ENCODE measurements at regions not wholly inside any gene's neighbourhood (a gene's known extent, or its start where the extent isn't known, plus 50 kb on each side); places are given as distances from the start of the nearest gene placed in this dataset.

DNA sequence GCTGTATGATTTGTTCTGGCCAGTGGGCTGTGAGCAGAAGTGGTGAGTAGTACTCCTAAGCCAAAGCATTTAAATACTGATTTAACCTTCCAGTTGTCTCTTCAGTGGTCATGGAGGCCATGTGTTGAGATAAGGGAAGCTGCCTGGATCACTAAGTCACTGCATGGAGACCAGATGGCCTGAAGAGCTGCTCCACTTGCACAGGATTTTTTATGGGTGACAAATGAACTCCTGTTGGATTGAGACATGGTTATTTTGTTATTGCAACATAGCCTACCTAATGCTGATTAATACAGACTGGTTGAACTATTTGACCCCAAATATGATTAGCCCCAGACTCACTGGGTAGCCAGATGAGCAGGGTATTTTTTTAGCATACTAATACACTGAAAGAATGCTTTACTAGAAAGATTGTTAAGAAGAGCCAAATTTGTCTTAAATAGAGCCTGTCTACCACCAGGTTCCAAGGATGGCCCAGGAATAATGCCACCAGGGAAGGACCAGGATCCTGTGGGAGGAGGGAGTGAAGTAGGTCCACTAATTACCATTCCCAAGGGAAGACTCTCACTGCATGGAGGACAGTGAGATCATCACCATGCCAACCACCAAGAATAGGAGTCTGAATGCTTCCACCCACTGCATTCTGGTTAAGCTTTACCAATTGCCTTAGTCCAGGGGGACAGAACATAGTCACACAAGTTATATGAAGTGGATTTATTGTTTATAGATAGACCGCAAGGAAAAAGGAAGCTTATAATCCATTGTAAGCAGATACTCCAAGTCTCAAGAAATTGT, 187.4 kb upstream of the IRX6 start:
- Histone ChIP-seq H3K27me3 (ENCODE audit: low read depth) (no peaks in the 10 kb centered on the region), H3K4me1 (no peaks in the 10 kb centered on the region), H3K4me3 (no peak overlapping the region), H3K9me3 (no peaks in the 10 kb centered on the region), H3K36me3 (replicated peaks) (no peaks in the 10 kb centered on the region)
- in situ Hi-C loops (cut with MboI; ENCODE audit: low sequenced_read_pairs) = no loop called here
- no peak for DNase-seq (ENCODE audit: low spot score in 2 of 2)

- in situ Hi-C loops (cut with MboI; ENCODE audit: low sequenced_read_pairs) = no loop called here
Observed at GRCh38 chr16:55138298-55138697, 185.7 kb upstream of the IRX6 start.

GRCh38 chr16:55142405-55142804, 181.6 kb upstream of the IRX6 start:
- Histone ChIP-seq H3K4me3 (no peak overlapping the region), H3K4me1 (no peaks in the 10 kb centered on the region), H3K27me3 (ENCODE audit: low read depth) (no peaks in the 10 kb centered on the region), H3K36me3 (replicated peaks) (no peaks in the 10 kb centered on the region), H3K9me3 (no peaks in the 10 kb centered on the region)
- in situ Hi-C loops (cut with MboI; ENCODE audit: low sequenced_read_pairs) = no loop called here
- DNase-seq (ENCODE audit: low spot score in 2 of 2) = no peak

More at GRCh38 chr16:55138298-55138697, 185.7 kb upstream of the IRX6 start:
- Histone ChIP-seq H3K9me3 (no peaks in the 10 kb centered on the region), H3K27me3 (ENCODE audit: low read depth) (no peaks in the 10 kb centered on the region), H3K4me3 (no peak overlapping the region), H3K36me3 (replicated peaks) (no peaks in the 10 kb centered on the region), H3K4me1 (no peaks in the 10 kb centered on the region)
- DNase-seq (ENCODE audit: low spot score in 2 of 2) = no peak

DNA sequence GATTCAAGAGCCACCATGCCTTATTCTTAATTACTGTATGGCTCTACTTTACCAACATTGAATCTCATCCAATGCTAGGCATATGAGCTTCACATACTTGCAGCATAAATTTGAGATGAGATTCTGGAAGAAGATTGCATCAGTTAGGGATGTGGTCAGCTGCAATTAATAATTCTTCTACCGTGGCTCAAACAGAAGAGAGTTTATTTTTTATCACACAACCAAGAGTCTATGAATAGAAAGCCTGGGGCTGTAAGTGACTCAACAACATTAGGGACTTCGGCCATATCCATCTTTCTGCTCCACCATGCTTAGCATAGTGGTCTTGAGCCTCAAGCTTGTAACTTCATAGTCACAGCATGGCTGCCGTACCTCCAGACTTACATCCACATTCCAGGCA, 179.4 kb upstream of the IRX6 start:
- no peaks in the 10 kb centered on the region for H3K4me1 ChIP-seq
- DNase-seq (ENCODE audit: low spot score in 2 of 2) = no peak
- no peaks in the 10 kb centered on the region for H3K27me3 ChIP-seq (ENCODE audit: low read depth)
- no peaks in the 10 kb centered on the region for H3K36me3 ChIP-seq (replicated peaks)
- no peaks in the 10 kb centered on the region for H3K9me3 ChIP-seq
- H3K4me3 ChIP-seq = no peak overlapping the region
- in situ Hi-C loops (cut with MboI; ENCODE audit: low sequenced_read_pairs) = no loop called here

DNA sequence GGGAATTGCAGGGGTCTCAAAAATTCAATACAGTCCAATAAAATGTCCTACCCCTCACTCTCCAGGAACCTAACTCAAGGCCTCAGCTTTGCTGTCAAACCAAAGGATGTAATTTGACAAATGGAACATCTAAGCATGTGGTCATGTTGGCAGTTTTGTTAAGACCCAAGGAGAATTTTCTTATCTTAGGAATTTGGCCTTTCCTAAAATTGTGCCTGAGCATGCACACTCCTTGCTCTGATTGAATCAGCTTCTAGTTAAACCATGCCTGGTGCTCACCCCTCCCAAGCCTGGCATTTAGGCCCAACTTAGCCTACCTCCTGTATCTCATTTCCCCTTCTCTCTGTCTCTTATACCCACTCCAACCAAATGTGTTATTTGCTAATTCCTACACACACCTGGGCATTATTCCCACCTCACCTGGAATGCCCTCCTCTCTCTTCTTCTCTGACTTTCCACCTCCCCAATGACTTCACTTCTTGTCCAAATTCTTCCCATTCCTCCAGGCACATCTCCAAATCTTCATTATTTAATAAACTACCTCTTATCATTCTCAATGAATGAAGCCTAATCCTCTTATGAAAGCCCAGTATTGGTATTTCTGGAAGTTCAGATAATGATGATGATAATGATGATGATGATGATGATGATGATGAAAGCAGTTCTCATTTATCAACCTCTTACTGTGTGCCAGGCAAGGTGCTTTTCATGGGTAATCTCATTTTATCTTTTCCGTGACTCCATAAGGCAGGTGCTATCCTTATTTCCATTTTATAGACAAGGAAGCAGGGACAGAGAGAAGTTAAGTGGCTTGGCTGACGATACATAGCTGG, 178.0 kb upstream of the IRX6 start:
- no peak for DNase-seq (ENCODE audit: low spot score in 2 of 2)
- in situ Hi-C loops (cut with MboI; ENCODE audit: low sequenced_read_pairs) = no loop called here
- Histone ChIP-seq H3K36me3 (replicated peaks) (no peaks in the 10 kb centered on the region), H3K4me3 (no peak overlapping the region), H3K27me3 (ENCODE audit: low read depth) (no peaks in the 10 kb centered on the region), H3K4me1 (no peaks in the 10 kb centered on the region), H3K9me3 (no peaks in the 10 kb centered on the region)

DNA sequence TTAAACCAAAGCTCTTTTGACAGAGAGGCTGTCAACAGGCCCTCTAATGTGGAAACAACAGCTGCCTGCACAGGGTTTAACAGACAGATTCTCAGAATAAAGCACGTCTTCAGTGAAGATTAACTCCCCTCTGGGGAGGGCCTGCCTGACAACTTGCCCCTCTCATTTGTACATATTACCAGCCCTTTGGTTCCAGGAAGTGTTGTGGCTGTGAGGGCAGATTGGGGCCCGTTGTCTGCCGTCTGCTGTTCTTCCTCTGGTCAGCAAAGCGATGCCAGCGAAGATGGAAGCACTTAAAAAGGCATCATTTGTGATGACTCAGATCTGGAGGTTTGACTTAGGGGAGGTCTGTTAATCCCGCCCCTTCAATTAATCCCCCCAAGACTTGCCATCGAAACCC, 177.0 kb upstream of the IRX6 start:
- H3K4me3 ChIP-seq = no peak overlapping the region
- no peaks in the 10 kb centered on the region for H3K4me1 ChIP-seq
- H3K27me3 ChIP-seq (ENCODE audit: low read depth) = no peaks in the 10 kb centered on the region
- no peak for DNase-seq (ENCODE audit: low spot score in 2 of 2)
- H3K9me3 ChIP-seq = no peaks in the 10 kb centered on the region
- no peaks in the 10 kb centered on the region for H3K36me3 ChIP-seq (replicated peaks)
- in situ Hi-C loops (cut with MboI; ENCODE audit: low sequenced_read_pairs) = no loop called here

GRCh38 chr16:55147396-55147795, 176.6 kb upstream of the IRX6 start:
- in situ Hi-C loops (cut with MboI; ENCODE audit: low sequenced_read_pairs) = no loop called here
- Histone ChIP-seq H3K4me3 (no peak overlapping the region), H3K36me3 (replicated peaks) (no peaks in the 10 kb centered on the region), H3K27me3 (ENCODE audit: low read depth) (no peaks in the 10 kb centered on the region), H3K9me3 (no peaks in the 10 kb centered on the region), H3K4me1 (no peaks in the 10 kb centered on the region)
- no peak for DNase-seq (ENCODE audit: low spot score in 2 of 2)

DNA sequence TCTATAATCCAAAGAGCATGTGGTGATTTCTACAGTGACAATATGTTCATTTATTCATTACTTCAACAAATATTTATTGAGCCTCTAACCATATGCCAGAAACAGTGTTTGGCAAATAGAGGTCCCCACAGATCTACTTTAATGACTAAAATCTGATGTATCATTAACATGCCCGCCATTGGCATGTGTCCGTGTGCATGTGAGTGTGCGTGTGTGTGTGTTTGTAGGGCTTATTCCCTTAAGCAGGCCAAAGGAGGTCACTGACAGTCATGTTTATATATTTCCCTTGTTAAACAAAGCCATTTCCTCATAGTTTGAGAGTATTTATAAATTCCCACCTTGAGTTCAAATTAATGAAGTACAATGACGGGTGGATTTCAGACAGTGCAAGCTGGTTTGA, 174.4 kb upstream of the IRX6 start:
- Histone ChIP-seq H3K4me3 (no peak overlapping the region), H3K36me3 (replicated peaks) (no peaks in the 10 kb centered on the region), H3K4me1 (no peaks in the 10 kb centered on the region), H3K9me3 (no peaks in the 10 kb centered on the region), H3K27me3 (ENCODE audit: low read depth) (no peaks in the 10 kb centered on the region)
- no peak for DNase-seq (ENCODE audit: low spot score in 2 of 2)
- in situ Hi-C loops (cut with MboI; ENCODE audit: low sequenced_read_pairs) = no loop called here

DNA sequence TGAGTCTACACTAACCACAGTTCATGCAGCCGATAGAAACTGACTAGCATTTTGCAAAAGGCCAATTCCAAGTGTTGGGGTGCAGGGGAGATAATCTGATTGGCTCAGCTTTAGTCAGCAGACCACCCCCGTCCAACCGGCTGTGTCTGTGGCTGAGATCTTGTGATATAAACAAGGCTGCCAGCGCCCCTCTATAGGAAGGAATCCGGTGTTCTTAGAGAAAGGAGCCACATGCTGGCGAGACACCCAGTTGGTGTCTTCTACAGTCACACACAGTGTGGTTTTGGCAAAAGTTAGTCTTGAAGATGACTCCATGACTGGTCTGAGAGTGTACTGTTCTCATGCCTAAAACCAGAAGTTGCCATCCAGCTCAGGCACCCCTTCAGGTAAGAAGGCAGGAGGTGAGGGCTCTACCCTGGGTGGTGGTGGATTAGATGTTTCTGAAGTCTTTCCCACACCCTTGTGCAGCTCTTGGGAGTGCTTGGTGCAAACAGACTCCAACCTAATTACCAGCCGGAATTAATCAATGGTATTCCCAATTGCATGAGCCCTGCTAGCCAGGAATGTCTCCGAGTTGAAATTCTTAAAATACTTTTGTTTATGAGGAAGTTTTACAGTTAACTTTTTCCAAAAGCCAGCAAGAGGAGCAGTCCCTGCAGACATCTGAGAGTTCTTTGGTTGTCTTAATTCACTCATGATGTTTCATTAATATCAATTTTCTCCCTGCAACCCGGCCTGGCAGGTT, 172.3 kb upstream of the IRX6 start:
- no peak overlapping the region for H3K4me3 ChIP-seq
- no peak for DNase-seq (ENCODE audit: low spot score in 2 of 2)
- H3K27me3 ChIP-seq (ENCODE audit: low read depth) = no peaks in the 10 kb centered on the region
- in situ Hi-C loops (cut with MboI; ENCODE audit: low sequenced_read_pairs) = no loop called here
- no peaks in the 10 kb centered on the region for H3K4me1 ChIP-seq
- H3K36me3 ChIP-seq (replicated peaks) = no peaks in the 10 kb centered on the region
- H3K9me3 ChIP-seq = no peaks in the 10 kb centered on the region

DNA sequence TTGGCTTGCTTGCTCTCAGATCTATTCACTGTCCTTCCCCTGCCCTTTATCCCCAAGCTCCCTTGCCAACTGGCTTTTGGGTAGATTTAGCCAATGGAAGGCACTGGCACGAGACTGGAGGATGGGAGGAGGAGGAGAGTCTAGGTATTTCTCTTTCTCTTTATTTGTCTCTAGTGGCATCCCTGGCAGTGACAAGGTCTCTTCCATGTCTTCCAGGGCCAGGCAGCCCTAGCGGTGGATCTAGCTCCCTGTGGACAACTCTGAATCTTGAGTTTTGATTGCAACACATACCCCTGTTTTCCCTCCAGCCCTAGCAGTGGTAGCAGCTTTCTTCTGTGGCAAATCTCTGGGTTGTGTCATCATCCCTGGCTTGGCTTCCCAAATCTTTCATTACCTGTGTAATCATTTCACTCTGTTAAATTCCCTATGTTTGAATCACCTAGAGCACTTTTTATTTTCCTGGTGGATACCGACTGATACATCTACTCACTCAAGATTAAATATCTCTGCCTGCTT, 171.1 kb upstream of the IRX6 start:
- Histone ChIP-seq H3K36me3 (replicated peaks) (no peaks in the 10 kb centered on the region), H3K4me3 (no peak overlapping the region), H3K27me3 (ENCODE audit: low read depth) (no peaks in the 10 kb centered on the region), H3K4me1 (no peaks in the 10 kb centered on the region), H3K9me3 (no peaks in the 10 kb centered on the region)
- no peak for DNase-seq (ENCODE audit: low spot score in 2 of 2)
- in situ Hi-C loops (cut with MboI; ENCODE audit: low sequenced_read_pairs) = no loop called here

GRCh38 chr16:55154262-55154661, 169.7 kb upstream of the IRX6 start:
- no peak for DNase-seq (ENCODE audit: low spot score in 2 of 2)
- Histone ChIP-seq H3K36me3 (replicated peaks) (no peaks in the 10 kb centered on the region), H3K27me3 (ENCODE audit: low read depth) (no peaks in the 10 kb centered on the region), H3K9me3 (no peaks in the 10 kb centered on the region), H3K4me3 (no peak overlapping the region), H3K4me1 (no peaks in the 10 kb centered on the region)
- in situ Hi-C loops (cut with MboI; ENCODE audit: low sequenced_read_pairs) = no loop called here

DNA sequence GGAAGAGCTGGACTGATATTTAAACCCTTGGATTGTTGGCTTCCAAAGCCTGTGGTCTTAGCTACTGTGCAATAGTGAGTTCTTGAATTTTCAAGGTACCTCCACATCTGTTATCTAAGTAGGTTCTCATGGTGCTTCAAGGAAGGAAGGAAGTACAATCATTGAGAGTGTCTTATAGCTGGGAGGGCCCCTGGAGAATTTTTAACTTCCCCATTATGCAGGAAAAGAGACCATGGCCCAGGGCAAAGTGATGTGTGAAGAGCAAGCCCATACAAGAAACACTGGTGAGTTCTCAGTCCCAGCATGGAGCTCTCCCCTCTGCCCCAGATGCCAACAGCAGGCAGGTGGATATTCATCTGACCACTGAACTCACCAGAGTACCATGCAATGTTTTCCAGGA, 169.0 kb upstream of the IRX6 start:
- no peak overlapping the region for H3K4me3 ChIP-seq
- H3K4me1 ChIP-seq = no peaks in the 10 kb centered on the region
- no peaks in the 10 kb centered on the region for H3K36me3 ChIP-seq (replicated peaks)
- in situ Hi-C loops (cut with MboI; ENCODE audit: low sequenced_read_pairs) = no loop called here
- no peak for DNase-seq (ENCODE audit: low spot score in 2 of 2)
- no peaks in the 10 kb centered on the region for H3K27me3 ChIP-seq (ENCODE audit: low read depth)
- no peaks in the 10 kb centered on the region for H3K9me3 ChIP-seq

GRCh38 chr16:55155815-55156214, 168.2 kb upstream of the IRX6 start:
- H3K36me3 ChIP-seq (replicated peaks) = no peaks in the 10 kb centered on the region
- DNase-seq (ENCODE audit: low spot score in 2 of 2) = no peak
- H3K4me3 ChIP-seq = no peak overlapping the region
- no peaks in the 10 kb centered on the region for H3K27me3 ChIP-seq (ENCODE audit: low read depth)
- no peaks in the 10 kb centered on the region for H3K4me1 ChIP-seq
- H3K9me3 ChIP-seq = no peaks in the 10 kb centered on the region
- in situ Hi-C loops (cut with MboI; ENCODE audit: low sequenced_read_pairs) = no loop called here

GRCh38 chr16:55169780-55170179, 154.2 kb upstream of the IRX6 start:
- no peaks in the 10 kb centered on the region for H3K4me1 ChIP-seq
- H3K4me3 ChIP-seq = no peak overlapping the region
- no peaks in the 10 kb centered on the region for H3K9me3 ChIP-seq
- no peaks in the 10 kb centered on the region for H3K27me3 ChIP-seq (ENCODE audit: low read depth)
- DNase-seq (ENCODE audit: low spot score in 2 of 2) = no peak
- in situ Hi-C loops (cut with MboI; ENCODE audit: low sequenced_read_pairs) = no loop called here
- no peaks in the 10 kb centered on the region for H3K36me3 ChIP-seq (replicated peaks)

Measured in HAP-1 (cell line).